ENCODE measurements at regions not wholly inside any gene's neighbourhood (a gene's known extent, or its start where the extent isn't known, plus 50 kb on each side); places are given as distances from the start of the nearest gene placed in this dataset.

DNA sequence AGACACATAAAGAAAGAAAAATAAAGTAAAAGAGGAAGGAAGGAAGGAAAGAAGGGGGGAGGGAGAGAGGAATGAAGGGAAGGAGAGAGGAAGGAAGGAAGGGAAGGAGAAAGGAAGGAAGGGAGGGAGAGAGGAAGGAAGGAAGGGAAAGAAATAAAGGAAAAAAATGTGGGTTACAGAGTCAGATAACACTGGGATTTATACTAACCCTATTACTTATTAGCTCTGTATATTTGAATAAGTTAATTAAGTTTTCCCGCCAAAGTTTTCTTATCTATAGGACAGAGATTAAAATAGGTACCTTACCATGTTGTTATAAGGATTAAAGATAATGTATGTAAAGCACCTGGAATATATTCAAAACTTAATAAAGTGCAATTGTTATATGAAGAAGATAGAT lies 439.3 kb upstream of the KCNMB2 start:
- TF ChIP-seq, protein P1, sequence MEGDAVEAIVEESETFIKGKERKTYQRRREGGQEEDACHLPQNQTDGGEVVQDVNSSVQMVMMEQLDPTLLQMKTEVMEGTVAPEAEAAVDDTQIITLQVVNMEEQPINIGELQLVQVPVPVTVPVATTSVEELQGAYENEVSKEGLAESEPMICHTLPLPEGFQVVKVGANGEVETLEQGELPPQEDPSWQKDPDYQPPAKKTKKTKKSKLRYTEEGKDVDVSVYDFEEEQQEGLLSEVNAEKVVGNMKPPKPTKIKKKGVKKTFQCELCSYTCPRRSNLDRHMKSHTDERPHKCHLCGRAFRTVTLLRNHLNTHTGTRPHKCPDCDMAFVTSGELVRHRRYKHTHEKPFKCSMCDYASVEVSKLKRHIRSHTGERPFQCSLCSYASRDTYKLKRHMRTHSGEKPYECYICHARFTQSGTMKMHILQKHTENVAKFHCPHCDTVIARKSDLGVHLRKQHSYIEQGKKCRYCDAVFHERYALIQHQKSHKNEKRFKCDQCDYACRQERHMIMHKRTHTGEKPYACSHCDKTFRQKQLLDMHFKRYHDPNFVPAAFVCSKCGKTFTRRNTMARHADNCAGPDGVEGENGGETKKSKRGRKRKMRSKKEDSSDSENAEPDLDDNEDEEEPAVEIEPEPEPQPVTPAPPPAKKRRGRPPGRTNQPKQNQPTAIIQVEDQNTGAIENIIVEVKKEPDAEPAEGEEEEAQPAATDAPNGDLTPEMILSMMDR (conservative IDR thresholded peaks at IDR 0.05; ENCODE audit: low read length) = no peak
- no peak for TF ChIP-seq EZH2phosphoT487 (IDR thresholded peaks at IDR 0.05; ENCODE audit: borderline replicate concordance)

Measured in Loucy (cell line).